ENCODE measurements at regions not wholly inside any gene's neighbourhood (a gene's known extent, or its start where the extent isn't known, plus 50 kb on each side); places are given as distances from the start of the nearest gene placed in this dataset.

- Histone ChIP-seq H3K4me3 (ENCODE audit: low read depth in 2 of 2, low read length in 2 of 2) (no peak overlapping the region), H3K9me3 (ENCODE audit: control insufficient read depth, insufficient read depth, low read depth, low read length) (no peaks in the 10 kb centered on the region), H3K4me1 (ENCODE audit: control insufficient read depth, insufficient read depth, low read length) (no peaks in the 10 kb centered on the region), H3K27me3 (ENCODE audit: control insufficient read depth, insufficient read depth, low read length) (no peaks in the 10 kb centered on the region; the same call in 1 of the 2 replicates), H3K27ac (ENCODE audit: low read length) (no peak overlapping the region), H3K36me3 (ENCODE audit: control insufficient read depth, insufficient read depth, low read length) (no peaks in the 10 kb centered on the region)
- POLR2A ChIA-PET = no interaction called here
- CTCF ChIA-PET = no interaction called here
- ATAC-seq (no peak), DNase-seq (ENCODE audit: low read depth, low spot score) (no peak)
- BruUV-seq (replicated peaks) = no TSS peak
- intact Hi-C loops (cut with micrococcal nuclease; ENCODE audit: unreplicated experiment) = no loop called here
- in situ Hi-C loops (cut with HindIII; ENCODE audit: low pct_unique_long_range_greater_than_20kb, low sequenced_read_pairs) = no loop called here
- TF ChIP-seq, protein P1, sequence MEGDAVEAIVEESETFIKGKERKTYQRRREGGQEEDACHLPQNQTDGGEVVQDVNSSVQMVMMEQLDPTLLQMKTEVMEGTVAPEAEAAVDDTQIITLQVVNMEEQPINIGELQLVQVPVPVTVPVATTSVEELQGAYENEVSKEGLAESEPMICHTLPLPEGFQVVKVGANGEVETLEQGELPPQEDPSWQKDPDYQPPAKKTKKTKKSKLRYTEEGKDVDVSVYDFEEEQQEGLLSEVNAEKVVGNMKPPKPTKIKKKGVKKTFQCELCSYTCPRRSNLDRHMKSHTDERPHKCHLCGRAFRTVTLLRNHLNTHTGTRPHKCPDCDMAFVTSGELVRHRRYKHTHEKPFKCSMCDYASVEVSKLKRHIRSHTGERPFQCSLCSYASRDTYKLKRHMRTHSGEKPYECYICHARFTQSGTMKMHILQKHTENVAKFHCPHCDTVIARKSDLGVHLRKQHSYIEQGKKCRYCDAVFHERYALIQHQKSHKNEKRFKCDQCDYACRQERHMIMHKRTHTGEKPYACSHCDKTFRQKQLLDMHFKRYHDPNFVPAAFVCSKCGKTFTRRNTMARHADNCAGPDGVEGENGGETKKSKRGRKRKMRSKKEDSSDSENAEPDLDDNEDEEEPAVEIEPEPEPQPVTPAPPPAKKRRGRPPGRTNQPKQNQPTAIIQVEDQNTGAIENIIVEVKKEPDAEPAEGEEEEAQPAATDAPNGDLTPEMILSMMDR (IDR thresholded peaks at IDR 0.05) = no peak
- TF ChIP-seq TCF7L2 (IDR thresholded peaks at IDR 0.05; ENCODE audit: low read depth, low read length) (no peak), POLR2AphosphoS5 (IDR thresholded peaks at IDR 0.05; ENCODE audit: low read depth, low read length) (no peak), SIN3A (IDR thresholded peaks at IDR 0.05; ENCODE audit: borderline replicate concordance, insufficient read depth, low read depth, low read length) (no peak)
- TF ChIP-seq, protein P2, sequence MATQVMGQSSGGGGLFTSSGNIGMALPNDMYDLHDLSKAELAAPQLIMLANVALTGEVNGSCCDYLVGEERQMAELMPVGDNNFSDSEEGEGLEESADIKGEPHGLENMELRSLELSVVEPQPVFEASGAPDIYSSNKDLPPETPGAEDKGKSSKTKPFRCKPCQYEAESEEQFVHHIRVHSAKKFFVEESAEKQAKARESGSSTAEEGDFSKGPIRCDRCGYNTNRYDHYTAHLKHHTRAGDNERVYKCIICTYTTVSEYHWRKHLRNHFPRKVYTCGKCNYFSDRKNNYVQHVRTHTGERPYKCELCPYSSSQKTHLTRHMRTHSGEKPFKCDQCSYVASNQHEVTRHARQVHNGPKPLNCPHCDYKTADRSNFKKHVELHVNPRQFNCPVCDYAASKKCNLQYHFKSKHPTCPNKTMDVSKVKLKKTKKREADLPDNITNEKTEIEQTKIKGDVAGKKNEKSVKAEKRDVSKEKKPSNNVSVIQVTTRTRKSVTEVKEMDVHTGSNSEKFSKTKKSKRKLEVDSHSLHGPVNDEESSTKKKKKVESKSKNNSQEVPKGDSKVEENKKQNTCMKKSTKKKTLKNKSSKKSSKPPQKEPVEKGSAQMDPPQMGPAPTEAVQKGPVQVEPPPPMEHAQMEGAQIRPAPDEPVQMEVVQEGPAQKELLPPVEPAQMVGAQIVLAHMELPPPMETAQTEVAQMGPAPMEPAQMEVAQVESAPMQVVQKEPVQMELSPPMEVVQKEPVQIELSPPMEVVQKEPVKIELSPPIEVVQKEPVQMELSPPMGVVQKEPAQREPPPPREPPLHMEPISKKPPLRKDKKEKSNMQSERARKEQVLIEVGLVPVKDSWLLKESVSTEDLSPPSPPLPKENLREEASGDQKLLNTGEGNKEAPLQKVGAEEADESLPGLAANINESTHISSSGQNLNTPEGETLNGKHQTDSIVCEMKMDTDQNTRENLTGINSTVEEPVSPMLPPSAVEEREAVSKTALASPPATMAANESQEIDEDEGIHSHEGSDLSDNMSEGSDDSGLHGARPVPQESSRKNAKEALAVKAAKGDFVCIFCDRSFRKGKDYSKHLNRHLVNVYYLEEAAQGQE (IDR thresholded peaks at IDR 0.05; ENCODE audit: insufficient read depth in 1 of 2, low read depth in 2 of 2, low read length in 1 of 2) = no peak
These were observed 164.4 kb upstream of the MYCN start for GRCh38 chr2:15775753-15776628.

DNA sequence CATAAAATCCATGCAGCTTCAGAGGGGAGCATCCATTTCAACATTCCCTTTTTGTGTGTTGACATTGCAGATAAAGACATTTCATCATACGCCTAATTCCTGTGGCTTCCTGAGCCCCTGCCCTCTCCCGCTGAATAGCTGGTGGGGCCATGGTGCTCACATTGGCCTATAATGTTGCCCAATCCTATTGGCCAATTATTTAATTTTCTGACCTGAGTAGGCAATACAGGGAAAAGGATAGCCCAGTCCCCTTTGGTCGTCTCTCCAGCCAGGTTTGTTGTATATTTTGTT is 163.8 kb upstream of the MYCN start:
- no peaks in the 10 kb centered on the region; the same call in 1 of the 2 replicates for H3K27me3 ChIP-seq (ENCODE audit: control insufficient read depth, insufficient read depth, low read length)
- intact Hi-C loops (cut with micrococcal nuclease; ENCODE audit: unreplicated experiment) = no loop called here
- no peak for ATAC-seq

More for the DNA sequence above, 163.8 kb upstream of the MYCN start:
- H3K4me3 ChIP-seq (ENCODE audit: low read depth in 2 of 2, low read length in 2 of 2) = no peak overlapping the region
- TF ChIP-seq, protein P2 (IDR thresholded peaks at IDR 0.05; ENCODE audit: insufficient read depth in 1 of 2, low read depth in 2 of 2, low read length in 1 of 2) = no peak
- no peak for TF ChIP-seq SIN3A (IDR thresholded peaks at IDR 0.05; ENCODE audit: borderline replicate concordance, insufficient read depth, low read depth, low read length)
- no peak for TF ChIP-seq POLR2AphosphoS5 (IDR thresholded peaks at IDR 0.05; ENCODE audit: low read depth, low read length)
- TF ChIP-seq, protein P1 (IDR thresholded peaks at IDR 0.05) = no peak
- TF ChIP-seq TCF7L2 (IDR thresholded peaks at IDR 0.05; ENCODE audit: low read depth, low read length) = no peak
- ChIA-PET POLR2A (no interaction called here), CTCF (no interaction called here)
- no peaks in the 10 kb centered on the region for H3K9me3 ChIP-seq (ENCODE audit: control insufficient read depth, insufficient read depth, low read depth, low read length)
- H3K4me1 ChIP-seq (ENCODE audit: control insufficient read depth, insufficient read depth, low read length) = no peaks in the 10 kb centered on the region
- no peak for DNase-seq (ENCODE audit: low read depth, low spot score)
- in situ Hi-C loops (cut with HindIII; ENCODE audit: low pct_unique_long_range_greater_than_20kb, low sequenced_read_pairs) = no loop called here
- H3K36me3 ChIP-seq (ENCODE audit: control insufficient read depth, insufficient read depth, low read length) = no peaks in the 10 kb centered on the region
- no TSS peak for BruUV-seq (replicated peaks)
- no peak overlapping the region for H3K27ac ChIP-seq (ENCODE audit: low read length)
